Fibroblast of pulmonary artery (primary cell): ENCODE measurements at regions not wholly inside any gene's neighbourhood (a gene's known extent, or its start where the extent isn't known, plus 50 kb on each side); places are given as distances from the start of the nearest gene placed in this dataset.

Source experiments
- DNase-seq: peaks from one replicate; pipeline ENCODE4 v3.0.0-alpha.2; 2010; ENCODE audit warnings: low read depth
- H3K4me3 ChIP-seq: replicated peaks from 2 replicates; pipeline ENCODE4 v1.5.1; 2011; ENCODE audit warnings: low read depth, mild to moderate bottlenecking, control low read depth, low read length, moderate library complexity
- CTCF ChIP-seq: IDR thresholded peaks from 2 replicates; pipeline ENCODE4 v1.5.1; 2011; ENCODE audit warnings: mild to moderate bottlenecking, control low read depth, low read length, inconsistent platforms; ENCODE audit errors: missing control alignments

GRCh38 chr5:106097340-106097739 lies 1573.4 kb downstream of the EFNA5 start:
- DNase-seq: peak; percentile 55

DNA sequence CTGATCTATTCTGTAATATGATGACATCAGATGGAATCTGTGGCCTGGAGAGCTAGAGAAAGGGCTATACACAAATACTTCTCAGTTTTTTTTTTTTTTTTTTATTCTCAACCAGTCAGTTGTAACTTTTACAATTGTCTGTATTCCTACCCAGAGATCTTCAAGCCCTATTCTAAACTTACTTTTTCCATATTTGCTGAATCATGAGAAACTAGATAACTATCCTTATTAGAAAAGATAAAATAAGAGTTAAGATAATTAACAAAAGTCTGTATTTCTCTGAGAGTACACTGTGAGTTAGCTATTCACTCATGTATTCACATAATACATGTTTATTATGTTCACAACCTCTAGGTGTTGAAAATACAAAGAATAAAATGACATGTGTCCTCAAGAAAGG lies 1575.9 kb downstream of the EFNA5 start:
- no peak for DNase-seq
- H3K4me3 ChIP-seq: no peak overlapping the region
- TF ChIP-seq CTCF: no peak

More at GRCh38 chr5:106097340-106097739, 1573.4 kb downstream of the EFNA5 start:
- TF ChIP-seq CTCF: no peak
- no peak overlapping the region for H3K4me3 ChIP-seq

- TF ChIP-seq CTCF: no peak
- no peak overlapping the region for H3K4me3 ChIP-seq
- DNase-seq: peak; percentile 26
Observed at GRCh38 chr5:106094204-106094607, 1576.5 kb downstream of the EFNA5 start.

- no peak overlapping the region for H3K4me3 ChIP-seq
- DNase-seq: no peak
- no peak for TF ChIP-seq CTCF
Observed at GRCh38 chr5:106093134-106093533, 1577.6 kb downstream of the EFNA5 start.

DNA sequence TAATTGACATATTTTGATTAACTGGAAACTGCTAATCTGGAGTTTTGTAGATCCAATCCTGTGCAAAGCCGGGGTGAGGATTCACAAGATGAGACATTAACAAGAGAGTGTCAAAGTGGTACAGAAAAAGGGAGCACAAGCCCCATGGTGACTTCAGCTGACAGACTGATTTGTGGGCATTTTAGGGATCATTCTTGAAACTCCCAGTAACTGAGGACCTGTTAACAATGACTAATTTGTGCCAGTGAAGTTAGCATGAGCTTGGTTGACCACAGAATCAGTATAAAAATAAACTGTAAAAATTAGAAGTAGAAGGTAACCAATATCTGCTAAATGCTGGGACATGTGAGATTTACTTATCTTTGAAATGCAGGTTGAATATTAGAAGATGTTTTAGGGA lies 1578.3 kb downstream of the EFNA5 start:
- TF ChIP-seq CTCF: no peak
- no peak for DNase-seq
- no peak overlapping the region for H3K4me3 ChIP-seq

GRCh38 chr5:106089073-106089472 lies 1581.7 kb downstream of the EFNA5 start:
- no peak overlapping the region for H3K4me3 ChIP-seq
- no peak for TF ChIP-seq CTCF
- DNase-seq: no peak

DNA sequence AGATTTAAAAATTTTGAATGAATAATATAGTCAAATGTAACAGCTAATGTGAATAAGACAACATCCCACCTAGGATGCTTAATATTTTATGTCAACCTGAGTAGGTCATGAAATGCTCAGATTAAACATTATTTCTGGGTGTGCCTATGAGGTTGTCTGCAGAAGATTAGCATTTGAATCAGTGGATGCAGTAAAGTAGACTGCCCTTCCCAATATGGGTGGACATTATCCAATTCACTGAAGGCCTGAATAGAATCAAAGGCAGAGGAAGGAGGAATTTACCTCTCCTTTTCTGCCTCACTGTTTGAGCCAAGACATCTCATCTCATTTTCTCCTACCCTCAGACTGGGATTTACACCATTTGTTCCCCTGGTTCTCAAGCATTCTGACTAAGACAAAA lies 1582.3 kb downstream of the EFNA5 start:
- no peak overlapping the region for H3K4me3 ChIP-seq

More for the DNA sequence above, 1582.3 kb downstream of the EFNA5 start:
- no peak for TF ChIP-seq CTCF
- no peak for DNase-seq
